GM23338 (cell line): ENCODE measurements at regions not wholly inside any gene's neighbourhood (a gene's known extent, or its start where the extent isn't known, plus 50 kb on each side); places are given as distances from the start of the nearest gene placed in this dataset.

ENCODE experiments used
- CREB1 ChIP-seq: fragments of 250-450 bp; sonication (Bioruptor Pico); IDR thresholded peaks from 2 replicates; pipeline ENCODE4 v1.5.0; 2020; ENCODE audit warnings: low read depth, mild to moderate bottlenecking, moderate library complexity
- CTCF ChIP-seq, 2 experiments: fragments of 200-600 bp in 1 of 2; sonication (generic) in 1 of 2; conservative IDR thresholded peaks; 2 replicates each; pipeline versions ENCODE4 v1.5.1 to v1.6.1; 2016 to 2017; ENCODE audit warnings: antibody characterized with exemption in 2 of 2, low read depth in 2 of 2, mild to moderate bottlenecking in 2 of 2, moderate library complexity in 1 of 2
- ETS1 ChIP-seq: IDR thresholded peaks from 2 replicates; pipeline ENCODE4 v1.6.1; 2016; ENCODE audit warnings: antibody characterized with exemption
- EZH2 ChIP-seq: fragments of 200-600 bp; sonication (generic); IDR thresholded peaks from one replicate; pipeline ENCODE4 v1.8.0; 2017; ENCODE audit warnings: antibody characterized with exemption, mild to moderate bottlenecking, low read depth; ENCODE audit not compliant: unreplicated experiment
- EZH2phosphoT487 ChIP-seq: fragments of 200-600 bp; sonication (generic); IDR thresholded peaks from one replicate; pipeline ENCODE4 v1.8.1; 2018; ENCODE audit warnings: antibody characterized with exemption; ENCODE audit not compliant: unreplicated experiment
- JUNB ChIP-seq: IDR thresholded peaks from one replicate; pipeline ENCODE4 v1.6.1; 2016; ENCODE audit warnings: antibody characterized with exemption; ENCODE audit not compliant: unreplicated experiment
- NANOG ChIP-seq: IDR thresholded peaks from 2 replicates; pipeline ENCODE4 v1.6.1; 2016; ENCODE audit warnings: antibody characterized with exemption, borderline replicate concordance
- POLR2AphosphoS5 ChIP-seq: IDR thresholded peaks from 2 replicates; pipeline ENCODE4 v1.6.1; 2016; ENCODE audit warnings: antibody characterized with exemption, low read depth
- STAT1 ChIP-seq: IDR thresholded peaks from one replicate; pipeline ENCODE4 v1.6.1; 2016; ENCODE audit warnings: antibody characterized with exemption; ENCODE audit not compliant: unreplicated experiment
- TF ChIP-seq, protein P1 (sequence below): IDR thresholded peaks from one replicate; pipeline ENCODE4 v1.6.1; 2018; ENCODE audit warnings: antibody characterized with exemption; ENCODE audit not compliant: unreplicated experiment

- no peak for TF ChIP-seq CTCF (conservative IDR thresholded peaks at IDR 0.05; ENCODE audit: low read depth in 2 of 2)
- TF ChIP-seq, protein P1, sequence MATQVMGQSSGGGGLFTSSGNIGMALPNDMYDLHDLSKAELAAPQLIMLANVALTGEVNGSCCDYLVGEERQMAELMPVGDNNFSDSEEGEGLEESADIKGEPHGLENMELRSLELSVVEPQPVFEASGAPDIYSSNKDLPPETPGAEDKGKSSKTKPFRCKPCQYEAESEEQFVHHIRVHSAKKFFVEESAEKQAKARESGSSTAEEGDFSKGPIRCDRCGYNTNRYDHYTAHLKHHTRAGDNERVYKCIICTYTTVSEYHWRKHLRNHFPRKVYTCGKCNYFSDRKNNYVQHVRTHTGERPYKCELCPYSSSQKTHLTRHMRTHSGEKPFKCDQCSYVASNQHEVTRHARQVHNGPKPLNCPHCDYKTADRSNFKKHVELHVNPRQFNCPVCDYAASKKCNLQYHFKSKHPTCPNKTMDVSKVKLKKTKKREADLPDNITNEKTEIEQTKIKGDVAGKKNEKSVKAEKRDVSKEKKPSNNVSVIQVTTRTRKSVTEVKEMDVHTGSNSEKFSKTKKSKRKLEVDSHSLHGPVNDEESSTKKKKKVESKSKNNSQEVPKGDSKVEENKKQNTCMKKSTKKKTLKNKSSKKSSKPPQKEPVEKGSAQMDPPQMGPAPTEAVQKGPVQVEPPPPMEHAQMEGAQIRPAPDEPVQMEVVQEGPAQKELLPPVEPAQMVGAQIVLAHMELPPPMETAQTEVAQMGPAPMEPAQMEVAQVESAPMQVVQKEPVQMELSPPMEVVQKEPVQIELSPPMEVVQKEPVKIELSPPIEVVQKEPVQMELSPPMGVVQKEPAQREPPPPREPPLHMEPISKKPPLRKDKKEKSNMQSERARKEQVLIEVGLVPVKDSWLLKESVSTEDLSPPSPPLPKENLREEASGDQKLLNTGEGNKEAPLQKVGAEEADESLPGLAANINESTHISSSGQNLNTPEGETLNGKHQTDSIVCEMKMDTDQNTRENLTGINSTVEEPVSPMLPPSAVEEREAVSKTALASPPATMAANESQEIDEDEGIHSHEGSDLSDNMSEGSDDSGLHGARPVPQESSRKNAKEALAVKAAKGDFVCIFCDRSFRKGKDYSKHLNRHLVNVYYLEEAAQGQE: no peak
- TF ChIP-seq POLR2AphosphoS5: no peak
- no peak for TF ChIP-seq EZH2
- no peak for TF ChIP-seq ETS1
- TF ChIP-seq CREB1 (CRISPR knock-in tag): no peak
- no peak for TF ChIP-seq EZH2phosphoT487
- no peak for TF ChIP-seq STAT1
- TF ChIP-seq JUNB: no peak
- TF ChIP-seq NANOG: no peak
Observed at GRCh38 chr13:73960474-73960873, 173.7 kb downstream of the KLF12 start.
